Small intestine (tissue), 7 donors: ENCODE measurements at regions not wholly inside any gene's neighbourhood (a gene's known extent, or its start where the extent isn't known, plus 50 kb on each side); places are given as distances from the start of the nearest gene placed in this dataset.
"Not testable (repeated sequence)": the region's sequence is repeated elsewhere in the genome, so short reads cannot be mapped to it uniquely, and the experiment has no call there.

Experiments used
- DNase-seq, 2 donors: peaks; one replicate each; pipeline versions ENCODE4 v3.0.0 to v3.0.0-alpha.2; 2013
- FAIRE-seq: peaks from 2 replicates; lab custom pipeline; 2012; peaks lifted over from hg19 to GRCh38; lab: Jason Lieb, UNC
- H3K27ac ChIP-seq, 3 donors: one replicate each; pipeline ENCODE4 v1.5.1; 2013; ENCODE audit warnings: low read length in 2 of 3, mild to moderate bottlenecking in 2 of 3, control low read depth in 1 of 3, inconsistent platforms in 1 of 3, low read depth in 1 of 3, moderate library complexity in 1 of 3
- H3K27me3 ChIP-seq, 3 donors: one replicate each; pipeline ENCODE4 v1.6.1; 2013; ENCODE audit warnings: low read length in 3 of 3, inconsistent platforms in 1 of 3; ENCODE audit not compliant: control insufficient read depth in 3 of 3, insufficient read depth in 3 of 3
- H3K36me3 ChIP-seq, 3 donors: one replicate each; pipeline ENCODE4 v1.6.1; 2013; ENCODE audit warnings: low read length in 3 of 3, inconsistent platforms in 1 of 3, low read depth in 1 of 3, mild to moderate bottlenecking in 1 of 3, moderate library complexity in 1 of 3; ENCODE audit not compliant: control insufficient read depth in 3 of 3, insufficient read depth in 2 of 3
- H3K4me1 ChIP-seq, 3 donors: one replicate each; pipeline ENCODE4 v1.6.1; 2013; ENCODE audit warnings: low read length in 2 of 3, inconsistent platforms in 1 of 3, low read depth in 1 of 3, mild to moderate bottlenecking in 1 of 3, moderate library complexity in 1 of 3; ENCODE audit not compliant: control insufficient read depth in 3 of 3, insufficient read depth in 2 of 3
- H3K4me3 ChIP-seq, 3 donors: one replicate each; pipeline ENCODE4 v1.5.1; 2013; ENCODE audit warnings: low read length in 3 of 3, control low read depth in 1 of 3, inconsistent platforms in 1 of 3, low read depth in 1 of 3, mild to moderate bottlenecking in 1 of 3, moderate library complexity in 1 of 3
- H3K9me3 ChIP-seq, 2 donors: one replicate each; pipeline ENCODE4 v1.6.1; 2013; ENCODE audit warnings: low read depth in 1 of 2, low read length in 1 of 2; ENCODE audit not compliant: control insufficient read depth in 2 of 2, insufficient read depth in 1 of 2
- WGBS, 3 donors: extraction: QIAGEN DNeasy Blood & Tissue Kit; methylation state at CpG; one replicate each; pipeline ENCODE4 v1.1.7; 2013; 5-methylcytosine and 5-hydroxymethylcytosine counted together
- donor health status: healthy with polysubstance abuse.
- donor health status: control.
- donor health status: control.
- donor health status: Bipolar disorder and iron deficiency.
- donor health status: healthy.

DNA sequence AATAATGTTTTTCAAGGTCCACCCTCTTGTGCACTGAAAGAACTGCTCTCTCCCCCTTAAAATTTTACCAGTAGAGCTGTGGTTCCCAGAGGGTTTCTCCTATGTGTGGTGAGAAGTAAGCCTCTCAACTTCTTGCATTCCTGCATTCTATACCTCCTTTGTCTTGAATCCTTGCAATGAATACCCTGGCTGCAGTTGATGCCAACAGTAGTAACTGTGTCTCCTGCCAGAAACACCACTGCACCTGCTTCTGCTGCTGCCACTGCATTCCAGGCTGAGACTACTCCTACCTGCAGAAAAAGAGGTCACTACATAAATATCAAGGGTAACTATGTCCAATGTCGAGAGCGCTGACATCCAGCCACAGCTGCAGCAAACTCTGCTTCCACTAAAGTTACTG lies 203.7 kb downstream of the TMEM167A start:
- FAIRE-seq (no peak), DNase-seq (no peak)
- Histone ChIP-seq H3K36me3 (no peaks in the 10 kb centered on the region), H3K27ac (no peak overlapping the region), H3K4me3 (no peak overlapping the region), H3K4me1 (no peaks in the 10 kb centered on the region), H3K27me3 (peaks cover 0 to 2% (median 0%) of the 10 kb centered on the region in 3 donors), H3K9me3 (no peaks in the 10 kb centered on the region)
- 33 to 71% (median 68%) methylated on average over 2 of the region's 2 CpGs for WGBS, 3 donors

- H3K4me1 ChIP-seq, H3K27me3 ChIP-seq, FAIRE-seq, H3K36me3 ChIP-seq, H3K9me3 ChIP-seq, DNase-seq, H3K4me3 ChIP-seq, H3K27ac ChIP-seq: not testable (repeated sequence)
- 88 to 90% (median 89%) methylated on average over 22 to 29 of the region's 30 CpGs for WGBS, 3 donors
Measured at GRCh38 chr5:82872321-82873288, 204.6 kb downstream of the TMEM167A start.

- H3K27me3 ChIP-seq, result no peaks in the 10 kb centered on the region
- H3K4me1 ChIP-seq, result no peaks in the 10 kb centered on the region
- DNase-seq, result no peak
- no peaks in the 10 kb centered on the region for H3K9me3 ChIP-seq
- no peak for FAIRE-seq
- WGBS, 3 donors, result 88 to 92% (median 91%) methylated on average over 3 of the region's 3 CpGs
- H3K27ac ChIP-seq, result no peak overlapping the region
- H3K4me3 ChIP-seq, result no peak overlapping the region
- no peaks in the 10 kb centered on the region for H3K36me3 ChIP-seq
Measured at GRCh38 chr5:82865625-82866024, 211.6 kb downstream of the TMEM167A start.

DNA sequence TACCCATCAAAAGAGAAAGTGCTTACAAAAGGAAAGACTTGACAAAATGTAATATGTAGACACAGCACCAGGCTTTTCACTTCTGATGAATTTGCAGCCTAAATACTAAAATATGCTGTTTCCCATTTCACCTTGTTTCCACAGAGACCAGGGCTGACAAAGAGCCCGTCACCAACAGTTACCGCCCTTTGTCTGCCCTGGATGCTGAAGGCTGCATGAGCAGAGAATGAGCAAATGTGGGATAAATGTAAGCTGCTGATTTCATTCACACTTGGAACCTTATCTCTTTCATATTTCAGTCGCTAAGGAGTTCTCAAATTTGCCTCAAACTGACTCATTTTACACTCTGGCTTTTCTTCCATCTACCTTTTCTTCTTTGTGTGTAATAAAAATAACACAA lies 213.9 kb downstream of the TMEM167A start:
- Histone ChIP-seq H3K4me1 (no peaks in the 10 kb centered on the region), H3K27me3 (no peaks in the 10 kb centered on the region), H3K27ac (no peak overlapping the region), H3K36me3 (no peaks in the 10 kb centered on the region), H3K4me3 (no peak overlapping the region), H3K9me3 (no peaks in the 10 kb centered on the region)
- DNase-seq, result no peak
- no peak for FAIRE-seq
- 64 to 78% (median 73%) methylated on average over 3 of the region's 3 CpGs for WGBS, 3 donors

DNA sequence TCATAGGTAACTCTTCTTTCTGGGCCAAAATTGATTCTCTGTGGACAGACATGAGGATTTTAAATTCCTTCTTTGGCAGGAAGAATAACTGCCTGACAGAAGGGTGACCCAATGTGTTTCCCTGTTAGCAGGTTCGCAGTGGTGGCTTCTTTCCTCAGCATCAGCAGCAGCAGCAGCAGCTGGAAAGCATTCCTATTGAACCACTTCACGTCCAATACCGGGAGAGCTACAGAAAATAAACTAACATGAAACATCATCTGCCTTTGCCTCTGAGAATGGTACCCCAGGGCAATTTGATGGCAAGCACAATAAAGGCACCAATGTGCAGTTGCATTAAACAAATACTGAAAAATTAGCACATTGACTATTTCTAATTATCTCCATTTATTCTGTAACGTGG lies 214.5 kb downstream of the TMEM167A start:
- Histone ChIP-seq H3K27me3 (no peaks in the 10 kb centered on the region), H3K4me1 (no peaks in the 10 kb centered on the region), H3K9me3 (no peaks in the 10 kb centered on the region), H3K27ac (no peak overlapping the region), H3K36me3 (no peaks in the 10 kb centered on the region), H3K4me3 (no peak overlapping the region)
- DNase-seq (no peak), FAIRE-seq (no peak)
- WGBS, 3 donors, result 70 to 82% (median 75%) methylated on average over 4 of the region's 4 CpGs

GRCh38 chr5:82862261-82862660 lies 214.9 kb downstream of the TMEM167A start:
- no peaks in the 10 kb centered on the region for H3K4me1 ChIP-seq
- no peaks in the 10 kb centered on the region for H3K36me3 ChIP-seq
- H3K27me3 ChIP-seq, result no peaks in the 10 kb centered on the region
- 82 to 87% (median 85%) methylated on average over 4 of the region's 4 CpGs for WGBS, 3 donors
- H3K4me3 ChIP-seq, result no peak overlapping the region
- DNase-seq (no peak), FAIRE-seq (no peak)
- H3K9me3 ChIP-seq, result no peaks in the 10 kb centered on the region
- H3K27ac ChIP-seq, result no peak overlapping the region

GRCh38 chr5:82861701-82862100 lies 215.5 kb downstream of the TMEM167A start:
- WGBS, 3 donors, result 92 to 97% (median 94%) methylated on average over 4 of the region's 4 CpGs
- DNase-seq, result peak in 1 of 2 donors; percentile 34
- Histone ChIP-seq H3K27ac (no peak overlapping the region), H3K36me3 (no peaks in the 10 kb centered on the region), H3K4me1 (no peaks in the 10 kb centered on the region), H3K27me3 (no peaks in the 10 kb centered on the region), H3K4me3 (no peak overlapping the region), H3K9me3 (no peaks in the 10 kb centered on the region)
- no peak for FAIRE-seq

- 59 to 70% (median 69%) methylated on average over 8 of the region's 8 CpGs for WGBS, 3 donors
- no peaks in the 10 kb centered on the region for H3K36me3 ChIP-seq
- no peak for DNase-seq
- H3K4me1 ChIP-seq, result no peaks in the 10 kb centered on the region
- no peaks in the 10 kb centered on the region for H3K9me3 ChIP-seq
- no peak overlapping the region for H3K27ac ChIP-seq
- H3K27me3 ChIP-seq, result no peaks in the 10 kb centered on the region
- H3K4me3 ChIP-seq, result no peak overlapping the region
- no peak for FAIRE-seq
Measured at GRCh38 chr5:82859451-82860140, 217.6 kb downstream of the TMEM167A start.
